Activated naive CD4-positive, alpha-beta T cell treated with anti-CD3 and anti-CD28 coated beads, Interleukin-2, amount 50 U/mL, for 24 hours (primary cell): ENCODE measurements at regions not wholly inside any gene's neighbourhood (a gene's known extent, or its start where the extent isn't known, plus 50 kb on each side); places are given as distances from the start of the nearest gene placed in this dataset.

Source experiments
- H3K27ac Mint-ChIP-seq: one replicate; pipeline ENCODE4 v1.8.0; 2021; ENCODE audit warnings: mild to moderate bottlenecking, mixed read lengths
- H3K27me3 Mint-ChIP-seq: one replicate; pipeline ENCODE4 v1.8.0; 2021; ENCODE audit warnings: mixed read lengths
- H3K36me3 Mint-ChIP-seq: one replicate; pipeline ENCODE4 v1.8.0; 2021; ENCODE audit warnings: mixed read lengths
- H3K4me1 Mint-ChIP-seq: one replicate; pipeline ENCODE4 v1.8.0; 2021; ENCODE audit warnings: mixed read lengths
- H3K4me3 Mint-ChIP-seq: one replicate; pipeline ENCODE4 v1.8.0; 2021; ENCODE audit warnings: mild to moderate bottlenecking, mixed read lengths
- H3K9me3 Mint-ChIP-seq: one replicate; pipeline ENCODE4 v1.8.0; 2021; ENCODE audit warnings: mixed read lengths

- Mint-ChIP-seq H3K9me3 (peaks cover 6% of the 10 kb centered on the region), H3K27me3 (no peaks in the 10 kb centered on the region), H3K27ac (no peak overlapping the region), H3K4me3 (no peak overlapping the region), H3K36me3 (no peaks in the 10 kb centered on the region), H3K4me1 (no peaks in the 10 kb centered on the region)
These were observed 218.9 kb upstream of the GALNTL6 start for GRCh38 chr4:171594293-171594692.

GRCh38 chr4:171590716-171591115 is 222.5 kb upstream of the GALNTL6 start:
- H3K27me3 Mint-ChIP-seq = no peaks in the 10 kb centered on the region
- H3K4me1 Mint-ChIP-seq = no peaks in the 10 kb centered on the region
- no peak overlapping the region for H3K4me3 Mint-ChIP-seq
- H3K27ac Mint-ChIP-seq = no peak overlapping the region
- H3K9me3 Mint-ChIP-seq = peaks cover 6% of the 10 kb centered on the region
- no peaks in the 10 kb centered on the region for H3K36me3 Mint-ChIP-seq

- no peaks in the 10 kb centered on the region for H3K27me3 Mint-ChIP-seq
- no peak overlapping the region for H3K4me3 Mint-ChIP-seq
- no peaks in the 10 kb centered on the region for H3K36me3 Mint-ChIP-seq
- H3K9me3 Mint-ChIP-seq = peaks cover 6% of the 10 kb centered on the region
- no peak overlapping the region for H3K27ac Mint-ChIP-seq
- H3K4me1 Mint-ChIP-seq = no peaks in the 10 kb centered on the region
These were observed 224.4 kb upstream of the GALNTL6 start for GRCh38 chr4:171588764-171589163.

GRCh38 chr4:171588051-171588545 is 225.1 kb upstream of the GALNTL6 start:
- no peaks in the 10 kb centered on the region for H3K36me3 Mint-ChIP-seq
- no peaks in the 10 kb centered on the region for H3K4me1 Mint-ChIP-seq
- no peak overlapping the region for H3K27ac Mint-ChIP-seq
- no peaks in the 10 kb centered on the region for H3K27me3 Mint-ChIP-seq
- H3K9me3 Mint-ChIP-seq = peaks cover 6% of the 10 kb centered on the region
- H3K4me3 Mint-ChIP-seq = no peak overlapping the region

- Mint-ChIP-seq H3K27ac (no peak overlapping the region), H3K4me1 (no peaks in the 10 kb centered on the region), H3K4me3 (no peak overlapping the region), H3K36me3 (no peaks in the 10 kb centered on the region), H3K27me3 (no peaks in the 10 kb centered on the region), H3K9me3 (no peaks in the 10 kb centered on the region)
These were observed 229.4 kb upstream of the GALNTL6 start for GRCh38 chr4:171583790-171584189.

- H3K4me3 Mint-ChIP-seq = no peak overlapping the region
- H3K36me3 Mint-ChIP-seq = no peaks in the 10 kb centered on the region
- H3K4me1 Mint-ChIP-seq = no peaks in the 10 kb centered on the region
- H3K9me3 Mint-ChIP-seq = no peaks in the 10 kb centered on the region
- H3K27me3 Mint-ChIP-seq = no peaks in the 10 kb centered on the region
- no peak overlapping the region for H3K27ac Mint-ChIP-seq
These were observed 230.1 kb upstream of the GALNTL6 start for GRCh38 chr4:171582961-171583581.

- no peak overlapping the region for H3K27ac Mint-ChIP-seq
- H3K36me3 Mint-ChIP-seq = no peaks in the 10 kb centered on the region
- H3K4me1 Mint-ChIP-seq = no peaks in the 10 kb centered on the region
- H3K4me3 Mint-ChIP-seq = no peak overlapping the region
- H3K27me3 Mint-ChIP-seq = no peaks in the 10 kb centered on the region
- peaks cover 4% of the 10 kb centered on the region for H3K9me3 Mint-ChIP-seq
These were observed 240.0 kb upstream of the GALNTL6 start for GRCh38 chr4:171573181-171573580.

- H3K27ac Mint-ChIP-seq = no peak overlapping the region
- H3K27me3 Mint-ChIP-seq = no peaks in the 10 kb centered on the region
- H3K4me3 Mint-ChIP-seq = no peak overlapping the region
- H3K36me3 Mint-ChIP-seq = no peaks in the 10 kb centered on the region
- H3K4me1 Mint-ChIP-seq = no peaks in the 10 kb centered on the region
- H3K9me3 Mint-ChIP-seq = peaks cover 6% of the 10 kb centered on the region
These were observed 247.9 kb upstream of the GALNTL6 start for GRCh38 chr4:171565130-171565788.

GRCh38 chr4:171561419-171561818 is 251.8 kb upstream of the GALNTL6 start:
- Mint-ChIP-seq H3K4me1 (no peaks in the 10 kb centered on the region), H3K27ac (no peak overlapping the region), H3K36me3 (no peaks in the 10 kb centered on the region), H3K4me3 (no peak overlapping the region), H3K9me3 (peaks cover 6% of the 10 kb centered on the region), H3K27me3 (no peaks in the 10 kb centered on the region)

- Mint-ChIP-seq H3K36me3 (no peaks in the 10 kb centered on the region), H3K27me3 (no peaks in the 10 kb centered on the region), H3K4me1 (no peaks in the 10 kb centered on the region), H3K4me3 (no peak overlapping the region), H3K9me3 (peaks cover 5% of the 10 kb centered on the region), H3K27ac (no peak overlapping the region)
These were observed 259.2 kb upstream of the GALNTL6 start for GRCh38 chr4:171553961-171554360.

- peaks cover 4% of the 10 kb centered on the region for H3K9me3 Mint-ChIP-seq
- H3K27ac Mint-ChIP-seq = no peak overlapping the region
- H3K4me1 Mint-ChIP-seq = no peaks in the 10 kb centered on the region
- no peaks in the 10 kb centered on the region for H3K27me3 Mint-ChIP-seq
- no peaks in the 10 kb centered on the region for H3K36me3 Mint-ChIP-seq
- no peak overlapping the region for H3K4me3 Mint-ChIP-seq
These were observed 270.6 kb upstream of the GALNTL6 start for GRCh38 chr4:171542640-171543039.

GRCh38 chr4:171538601-171539100 is 274.6 kb upstream of the GALNTL6 start:
- H3K4me1 Mint-ChIP-seq = no peaks in the 10 kb centered on the region
- H3K9me3 Mint-ChIP-seq = peaks cover 4% of the 10 kb centered on the region
- H3K27me3 Mint-ChIP-seq = no peaks in the 10 kb centered on the region
- H3K36me3 Mint-ChIP-seq = no peaks in the 10 kb centered on the region
- no peak overlapping the region for H3K27ac Mint-ChIP-seq
- H3K4me3 Mint-ChIP-seq = no peak overlapping the region

GRCh38 chr4:171534391-171534790 is 278.8 kb upstream of the GALNTL6 start:
- H3K27me3 Mint-ChIP-seq = no peaks in the 10 kb centered on the region
- H3K4me1 Mint-ChIP-seq = no peaks in the 10 kb centered on the region
- H3K27ac Mint-ChIP-seq = no peak overlapping the region
- H3K9me3 Mint-ChIP-seq = no peaks in the 10 kb centered on the region
- no peak overlapping the region for H3K4me3 Mint-ChIP-seq
- H3K36me3 Mint-ChIP-seq = no peaks in the 10 kb centered on the region

GRCh38 chr4:171532968-171533367 is 280.2 kb upstream of the GALNTL6 start:
- no peak overlapping the region for H3K27ac Mint-ChIP-seq
- H3K36me3 Mint-ChIP-seq = no peaks in the 10 kb centered on the region
- no peak overlapping the region for H3K4me3 Mint-ChIP-seq
- H3K27me3 Mint-ChIP-seq = no peaks in the 10 kb centered on the region
- no peaks in the 10 kb centered on the region for H3K9me3 Mint-ChIP-seq
- H3K4me1 Mint-ChIP-seq = no peaks in the 10 kb centered on the region

GRCh38 chr4:171524903-171525302 is 288.3 kb upstream of the GALNTL6 start:
- Mint-ChIP-seq H3K36me3 (no peaks in the 10 kb centered on the region), H3K9me3 (no peaks in the 10 kb centered on the region), H3K27me3 (no peaks in the 10 kb centered on the region), H3K4me3 (no peak overlapping the region), H3K4me1 (no peaks in the 10 kb centered on the region), H3K27ac (no peak overlapping the region)

GRCh38 chr4:171521726-171522125 is 291.5 kb upstream of the GALNTL6 start:
- Mint-ChIP-seq H3K36me3 (no peaks in the 10 kb centered on the region), H3K27me3 (no peaks in the 10 kb centered on the region), H3K4me3 (no peak overlapping the region), H3K27ac (no peak overlapping the region), H3K4me1 (no peaks in the 10 kb centered on the region), H3K9me3 (no peaks in the 10 kb centered on the region)
